CD4-positive, alpha-beta memory T cell (primary cell): ENCODE measurements at regions not wholly inside any gene's neighbourhood (a gene's known extent, or its start where the extent isn't known, plus 50 kb on each side); places are given as distances from the start of the nearest gene placed in this dataset.
"Not testable (repeated sequence)": the region's sequence is repeated elsewhere in the genome, so short reads cannot be mapped to it uniquely, and the experiment has no call there.

Source experiments
- CTCF ChIA-PET: fragments of 350-600 bp; sonication (Branson Sonifier 250); formaldehyde crosslinking; loops from one replicate; lab custom pipeline; 2021; ENCODE audit warnings: inconsistent platforms; ENCODE audit not compliant: partially characterized antibody; lab: Charles Lee
- POLR2A ChIA-PET: fragments of 350-600 bp; sonication (Branson Sonifier 250); formaldehyde crosslinking; loops from one replicate; lab custom pipeline; 2021; ENCODE audit not compliant: partially characterized antibody; lab: Charles Lee
- DNase-seq, 5 donors: peaks; one replicate each; pipeline versions ENCODE4 v3.0.0 to v3.0.0-alpha.2; 2020 to 2022; ENCODE audit warnings: mixed read lengths in 1 of 5
- H3K27ac ChIP-seq: one replicate; pipeline ENCODE4 v1.7.0; 2013; ENCODE audit warnings: low read depth, low read length
- H3K27me3 ChIP-seq: 2 replicates; pipeline ENCODE4 v1.7.0; 2013; ENCODE audit warnings: mild to moderate bottlenecking, low read length, moderate library complexity; ENCODE audit not compliant: insufficient read depth
- H3K36me3 ChIP-seq: 2 replicates; pipeline ENCODE4 v1.7.0; 2013; ENCODE audit warnings: mild to moderate bottlenecking, low read length, moderate library complexity; ENCODE audit not compliant: insufficient read depth
- H3K4me1 ChIP-seq: 2 replicates; pipeline ENCODE4 v1.7.0; 2013; ENCODE audit warnings: mild to moderate bottlenecking, low read length, moderate library complexity; ENCODE audit not compliant: insufficient read depth
- H3K4me3 ChIP-seq, 2 donors: one replicate each; pipeline ENCODE4 v1.7.0; 2013; ENCODE audit warnings: low read length in 2 of 2, mild to moderate bottlenecking in 1 of 2
- H3K9me3 ChIP-seq, 2 donors: one replicate each; pipeline ENCODE4 v1.7.0; 2013; ENCODE audit warnings: low read length in 2 of 2, control low read depth in 1 of 2; ENCODE audit not compliant: control insufficient read depth in 1 of 2
- H3K27ac Mint-ChIP-seq, 7 donors: one replicate each; pipeline ENCODE4 v1.8.0; 2020 to 2021; ENCODE audit warnings: mixed read lengths in 7 of 7, mild to moderate bottlenecking in 6 of 7, inconsistent platforms in 3 of 7, moderate library complexity in 3 of 7
- H3K27me3 Mint-ChIP-seq, 2 donors: one replicate each; pipeline ENCODE4 v1.8.0; 2020 to 2021; ENCODE audit warnings: mixed read lengths in 2 of 2
- H3K36me3 Mint-ChIP-seq, 2 donors: one replicate each; pipeline ENCODE4 v1.8.0; 2020 to 2021; ENCODE audit warnings: mixed read lengths in 2 of 2, inconsistent platforms in 1 of 2, mild to moderate bottlenecking in 1 of 2
- H3K4me1 Mint-ChIP-seq, 4 donors: one replicate each; pipeline ENCODE4 v1.8.0; 2020 to 2021; ENCODE audit warnings: mixed read lengths in 4 of 4, mild to moderate bottlenecking in 1 of 4
- H3K4me3 Mint-ChIP-seq, 8 donors: one replicate each; pipeline ENCODE4 v1.8.0; 2020 to 2021; ENCODE audit warnings: mixed read lengths in 8 of 8, mild to moderate bottlenecking in 7 of 8, moderate library complexity in 6 of 8, inconsistent platforms in 3 of 8
- H3K9me3 Mint-ChIP-seq, 8 donors: one replicate each; pipeline ENCODE4 v1.8.0; 2020 to 2021; ENCODE audit warnings: mixed read lengths in 8 of 8, mild to moderate bottlenecking in 5 of 8, inconsistent platforms in 3 of 8, moderate library complexity in 1 of 8
- intact Hi-C: fragments of 100-400 bp; cut with micrococcal nuclease; formaldehyde crosslinking; loops from one replicate; pipeline ENCODE4 v1.15.1; 2023

GRCh38 chr4:132697505-132697904 lies 451.6 kb upstream of the PCDH10 start:
- H3K27me3 ChIP-seq, intact Hi-C loops, H3K36me3 Mint-ChIP-seq, H3K27me3 Mint-ChIP-seq, H3K4me1 ChIP-seq, H3K36me3 ChIP-seq, H3K9me3 ChIP-seq, H3K4me3 Mint-ChIP-seq, DNase-seq, H3K27ac ChIP-seq, CTCF ChIA-PET, POLR2A ChIA-PET, H3K4me3 ChIP-seq, H3K27ac Mint-ChIP-seq, H3K4me1 Mint-ChIP-seq: not testable (repeated sequence)
- H3K9me3 Mint-ChIP-seq, result peaks cover 0 to 21% (median 10%) of the 10 kb centered on the region in 8 donors

GRCh38 chr4:132707955-132708354 lies 441.1 kb upstream of the PCDH10 start:
- CTCF ChIA-PET, result interaction anchor here (1.5 kb wide), 1 partner anchor 18 kb away, joined by 3 read pairs; no protein-coding TSS in a partner anchor
- intact Hi-C loops, result no loop called here

DNA sequence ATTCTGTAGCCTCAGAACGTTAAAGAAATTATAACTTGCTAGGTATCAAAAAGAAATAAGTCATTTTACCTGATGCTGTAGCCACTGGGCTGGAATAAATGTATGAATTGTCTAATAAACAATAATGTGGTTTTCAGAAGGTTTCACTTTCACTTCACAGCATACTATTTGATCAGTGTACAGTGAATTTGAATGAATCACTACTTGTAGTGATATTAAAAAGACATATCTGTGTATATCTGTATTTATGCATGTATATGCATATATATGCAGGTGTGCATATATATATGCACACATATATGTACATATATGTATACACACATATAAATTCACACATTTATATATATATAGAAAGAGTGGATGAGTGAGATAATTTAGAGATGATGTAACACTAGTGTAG lies 440.0 kb upstream of the PCDH10 start:
- CTCF ChIA-PET, result interaction anchor here (1.5 kb wide), 1 partner anchor 17 kb away, joined by 3 read pairs; no protein-coding TSS in a partner anchor
- no peak overlapping the region for H3K27ac ChIP-seq
- Mint-ChIP-seq H3K27me3 (no peaks in the 10 kb centered on the region), H3K36me3 (no peaks in the 10 kb centered on the region), H3K27ac (no peak overlapping the region), H3K4me1 (no peaks in the 10 kb centered on the region), H3K4me3 (no peak overlapping the region), H3K9me3 (peaks cover 1 to 18% (median 6%) of the 10 kb centered on the region in 8 donors)
- no peak for DNase-seq
- no peak overlapping the region for H3K4me3 ChIP-seq
- H3K9me3 ChIP-seq, result no peaks in the 10 kb centered on the region
- POLR2A ChIA-PET, result no interaction called here
- intact Hi-C loops, result no loop called here
- H3K27me3 ChIP-seq, result no peaks in the 10 kb centered on the region
- H3K36me3 ChIP-seq, result no peaks in the 10 kb centered on the region
- H3K4me1 ChIP-seq, result no peaks in the 10 kb centered on the region

More at GRCh38 chr4:132707955-132708354, 441.1 kb upstream of the PCDH10 start:
- Mint-ChIP-seq H3K9me3 (peaks cover 0 to 18% (median 5%) of the 10 kb centered on the region in 8 donors), H3K27me3 (no peaks in the 10 kb centered on the region), H3K36me3 (no peaks in the 10 kb centered on the region), H3K27ac (no peak overlapping the region), H3K4me3 (no peak overlapping the region), H3K4me1 (no peaks in the 10 kb centered on the region)
- Histone ChIP-seq H3K9me3 (no peaks in the 10 kb centered on the region), H3K27me3 (no peaks in the 10 kb centered on the region), H3K36me3 (no peaks in the 10 kb centered on the region), H3K4me3 (no peak overlapping the region), H3K27ac (no peak overlapping the region), H3K4me1 (no peaks in the 10 kb centered on the region)
- POLR2A ChIA-PET, result no interaction called here
- no peak for DNase-seq

GRCh38 chr4:132710971-132711370 lies 438.1 kb upstream of the PCDH10 start:
- no peaks in the 10 kb centered on the region for H3K4me1 ChIP-seq
- Mint-ChIP-seq H3K4me1 (no peaks in the 10 kb centered on the region), H3K27me3 (no peaks in the 10 kb centered on the region), H3K9me3 (peaks cover 1 to 18% (median 6%) of the 10 kb centered on the region in 8 donors), H3K36me3 (no peaks in the 10 kb centered on the region), H3K27ac (no peak overlapping the region), H3K4me3 (no peak overlapping the region)
- intact Hi-C loops, result no loop called here
- POLR2A ChIA-PET, result no interaction called here
- no peak overlapping the region for H3K4me3 ChIP-seq
- no peak for DNase-seq
- no peaks in the 10 kb centered on the region for H3K27me3 ChIP-seq
- CTCF ChIA-PET, result no interaction called here
- no peaks in the 10 kb centered on the region for H3K9me3 ChIP-seq
- H3K36me3 ChIP-seq, result no peaks in the 10 kb centered on the region
- H3K27ac ChIP-seq, result no peak overlapping the region

- H3K4me1 Mint-ChIP-seq, result no peaks in the 10 kb centered on the region
- POLR2A ChIA-PET, result no interaction called here
These were observed 411.8 kb upstream of the PCDH10 start for GRCh38 chr4:132737344-132737743.

DNA sequence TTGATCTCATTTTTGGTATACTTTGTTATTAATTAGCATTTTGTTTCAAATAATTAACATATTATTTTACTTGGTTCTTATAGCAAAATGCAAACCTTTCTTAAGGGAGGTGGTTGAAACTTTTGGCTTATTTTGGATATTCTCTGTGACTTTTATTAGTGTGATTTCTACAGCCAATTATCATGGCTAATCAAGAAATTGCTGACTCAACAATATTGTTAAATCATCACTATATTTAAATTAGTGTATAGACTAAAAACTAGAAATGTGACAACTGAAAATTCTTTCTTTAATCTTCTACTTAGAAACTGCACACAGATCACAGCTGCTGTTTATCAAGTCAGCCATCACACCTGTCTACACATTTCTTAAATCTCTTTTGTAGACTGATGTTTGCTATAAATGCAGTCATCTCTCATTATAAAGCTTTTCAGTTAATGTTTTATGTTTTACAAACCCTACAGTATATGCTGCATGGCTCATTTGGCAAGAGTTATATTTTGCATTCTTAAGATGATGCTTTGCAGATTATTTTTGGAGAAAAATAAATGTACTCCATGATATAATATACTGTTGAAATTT lies 389.8 kb upstream of the PCDH10 start:
- POLR2A ChIA-PET, result no interaction called here
- no peak for DNase-seq
- H3K27me3 Mint-ChIP-seq, result no peaks in the 10 kb centered on the region
- intact Hi-C loops, result no loop called here
- Histone ChIP-seq H3K4me3 (no peak overlapping the region), H3K9me3 (no peaks in the 10 kb centered on the region), H3K36me3 (no peaks in the 10 kb centered on the region), H3K27ac (no peak overlapping the region), H3K4me1 (no peaks in the 10 kb centered on the region), H3K27me3 (no peaks in the 10 kb centered on the region)
- CTCF ChIA-PET, result no interaction called here
- no peaks in the 10 kb centered on the region for H3K4me1 Mint-ChIP-seq
- no peaks in the 10 kb centered on the region for H3K36me3 Mint-ChIP-seq
- H3K9me3 Mint-ChIP-seq, result peaks cover 0 to 10% (median 2%) of the 10 kb centered on the region in 8 donors
- no peak overlapping the region for H3K4me3 Mint-ChIP-seq
- H3K27ac Mint-ChIP-seq, result no peak overlapping the region

More at GRCh38 chr4:132737344-132737743, 411.8 kb upstream of the PCDH10 start:
- no peak overlapping the region for H3K27ac Mint-ChIP-seq
- H3K4me3 Mint-ChIP-seq, result no peak overlapping the region
- H3K36me3 ChIP-seq, result no peaks in the 10 kb centered on the region
- CTCF ChIA-PET, result interaction anchor here (0.9 kb wide), 1 partner anchor 10 kb away, joined by 3 read pairs; no protein-coding TSS in a partner anchor
- no peaks in the 10 kb centered on the region for H3K36me3 Mint-ChIP-seq
- DNase-seq, result no peak
- H3K27ac ChIP-seq, result no peak overlapping the region
- H3K4me1 ChIP-seq, result no peaks in the 10 kb centered on the region
- H3K27me3 Mint-ChIP-seq, result no peaks in the 10 kb centered on the region
- intact Hi-C loops, result no loop called here
- no peak overlapping the region for H3K4me3 ChIP-seq
- H3K9me3 Mint-ChIP-seq, result peaks cover 0 to 14% (median 5%) of the 10 kb centered on the region in 8 donors
- peaks cover 0 to 3% of the 10 kb centered on the region in 2 donors for H3K9me3 ChIP-seq
- no peaks in the 10 kb centered on the region for H3K27me3 ChIP-seq

DNA sequence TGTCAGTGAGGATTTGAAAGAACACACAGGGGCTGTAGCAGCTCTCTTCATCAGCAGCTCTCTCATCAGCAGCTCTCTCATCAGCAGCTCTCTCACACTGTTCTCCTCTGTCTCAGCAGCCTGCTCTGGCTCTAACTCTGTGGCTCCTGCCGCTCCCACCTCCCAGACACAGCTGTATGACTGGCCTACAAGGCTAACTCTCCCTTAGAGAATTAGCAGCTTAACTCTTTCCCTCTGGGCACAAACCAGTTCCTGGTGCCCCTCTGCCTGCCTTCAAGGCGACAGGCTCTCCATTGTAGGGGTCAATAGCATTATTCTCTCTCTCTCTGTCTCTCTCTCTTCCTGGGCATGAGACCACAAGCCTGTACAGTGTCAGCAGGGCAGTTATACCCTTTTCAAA lies 385.6 kb upstream of the PCDH10 start:
- H3K36me3 ChIP-seq, result no peaks in the 10 kb centered on the region
- POLR2A ChIA-PET, result no interaction called here
- no peaks in the 10 kb centered on the region for H3K27me3 ChIP-seq
- DNase-seq, result no peak
- H3K27ac ChIP-seq, result no peak overlapping the region
- H3K27me3 Mint-ChIP-seq, result no peaks in the 10 kb centered on the region
- H3K9me3 ChIP-seq, result no peaks in the 10 kb centered on the region
- no peaks in the 10 kb centered on the region for H3K4me1 ChIP-seq
- intact Hi-C loops, result no loop called here
- no peaks in the 10 kb centered on the region for H3K36me3 Mint-ChIP-seq
- peak overlapping the region in 1 of 8 donors; percentile 62 for H3K4me3 Mint-ChIP-seq
- H3K9me3 Mint-ChIP-seq, result peaks cover 0 to 9% (median 5%) of the 10 kb centered on the region in 8 donors
- H3K27ac Mint-ChIP-seq, result no peak overlapping the region
- H3K4me3 ChIP-seq, result no peak overlapping the region
- H3K4me1 Mint-ChIP-seq, result no peaks in the 10 kb centered on the region
- CTCF ChIA-PET, result no interaction called here
